HCEC 1CT (cell line): ENCODE measurements at regions not wholly inside any gene's neighbourhood (a gene's known extent, or its start where the extent isn't known, plus 50 kb on each side); places are given as distances from the start of the nearest gene placed in this dataset.
"Not testable (repeated sequence)": the region's sequence is repeated elsewhere in the genome, so short reads cannot be mapped to it uniquely, and the experiment has no call there.

ENCODE experiments used
- DNase-seq: peaks from one replicate; pipeline ENCODE4 v3.0.0-alpha.2; 2017

DNA sequence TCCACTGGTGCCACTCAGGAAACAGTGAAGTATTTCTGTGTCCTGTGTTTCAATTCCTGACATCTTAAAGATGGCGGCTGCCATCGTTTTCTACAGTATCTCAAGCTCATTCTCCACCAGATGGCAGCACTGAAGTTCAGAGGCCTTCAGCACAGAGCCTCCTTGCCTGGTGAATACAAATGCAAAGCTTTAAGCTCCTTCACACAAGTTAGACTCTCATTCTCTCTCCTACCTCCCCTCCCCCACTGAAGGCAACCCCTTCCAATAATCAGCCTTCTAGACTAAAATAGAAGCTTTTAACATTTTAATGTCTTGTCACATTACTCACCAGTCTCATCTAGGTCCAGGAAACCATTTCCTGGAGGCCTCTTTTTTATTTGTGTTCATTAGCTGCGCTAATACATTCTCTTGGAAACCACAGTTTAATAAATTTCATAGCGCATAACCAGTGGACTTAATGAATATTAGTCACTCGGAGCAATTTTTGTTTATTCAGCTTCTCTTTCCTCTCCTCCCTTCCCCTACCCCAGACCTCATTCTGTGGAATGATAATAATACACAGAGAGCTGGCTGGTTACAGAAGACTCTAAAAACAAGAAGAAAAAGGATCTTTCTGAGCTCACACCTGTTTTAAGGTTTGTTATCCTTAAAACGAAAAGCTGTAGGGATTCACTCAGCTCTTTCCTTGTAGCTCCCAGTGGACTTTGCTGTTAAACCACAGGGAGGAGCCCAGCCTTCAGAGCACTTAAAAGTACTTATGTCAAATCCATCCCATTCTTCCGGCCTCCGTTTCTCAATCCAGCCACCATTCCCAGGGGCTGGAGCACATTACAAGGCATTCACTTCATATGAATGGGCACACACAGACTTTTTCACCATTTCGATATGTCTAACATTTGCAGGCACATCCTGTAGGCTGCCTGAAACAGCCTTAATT, 384.9 kb downstream of the HLX start:
- peak; percentile 78 for DNase-seq

DNA sequence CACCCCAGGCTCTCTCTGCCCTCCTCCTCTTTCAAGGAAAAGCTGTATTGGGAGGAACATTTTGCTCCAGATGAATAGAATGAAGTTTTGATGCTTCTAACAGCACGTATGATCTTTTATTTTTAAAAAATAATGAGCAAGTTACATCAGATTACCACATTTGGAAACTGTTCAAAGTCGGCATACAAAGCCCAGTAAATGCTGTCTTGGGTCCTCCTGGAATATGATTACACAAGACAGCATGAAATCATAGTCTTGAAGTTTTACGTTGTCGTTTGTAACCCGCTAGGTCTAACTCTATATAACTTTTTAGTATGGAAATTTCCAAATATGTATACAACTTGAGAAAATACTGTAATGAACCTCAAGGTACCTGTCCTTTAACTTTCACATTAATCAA, 385.6 kb downstream of the HLX start:
- DNase-seq: no peak

DNA sequence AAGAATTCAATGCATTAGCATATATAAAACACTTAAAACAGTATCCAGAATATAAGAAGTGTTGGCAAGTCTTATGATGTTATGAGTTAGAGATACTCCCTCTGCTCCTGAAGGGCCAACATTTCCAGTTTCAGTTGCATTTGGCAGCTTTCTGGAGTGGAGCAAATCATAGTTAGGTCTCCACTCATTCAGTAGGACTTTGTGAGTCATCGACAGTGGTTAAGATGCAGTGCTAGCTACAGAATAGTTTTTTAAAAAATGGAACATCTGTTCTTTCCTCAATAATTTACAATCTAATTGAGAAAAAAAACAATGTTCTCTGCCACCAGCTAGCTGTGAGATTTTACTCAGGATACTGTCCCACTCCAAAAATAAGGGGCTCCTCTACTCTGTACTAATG, 389.1 kb downstream of the HLX start:
- peak; percentile 86 for DNase-seq

GRCh38 chr1:221271701-221272100, 392.5 kb downstream of the HLX start:
- no peak for DNase-seq

- DNase-seq: no peak
Observed at GRCh38 chr1:221272940-221273339, 393.7 kb downstream of the HLX start.

DNA sequence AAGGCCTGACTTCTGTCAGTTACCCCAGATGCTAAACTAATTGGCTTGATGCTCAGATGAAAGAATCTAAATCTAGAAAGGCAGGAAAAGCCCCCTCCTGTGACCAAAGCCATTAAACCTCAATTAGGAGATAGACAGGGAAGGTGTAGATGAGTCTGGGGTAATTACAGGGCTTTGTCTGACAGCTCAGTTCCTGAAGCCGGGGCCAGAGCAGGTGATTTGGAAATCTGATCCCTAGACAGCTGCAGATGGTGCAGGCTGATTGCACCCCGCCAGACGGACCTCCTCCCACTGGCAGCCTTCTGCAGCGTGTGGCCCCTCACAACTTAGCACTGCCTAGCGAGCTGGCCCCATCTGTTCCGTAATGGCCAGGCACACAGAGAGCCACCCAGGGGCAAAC, 395.1 kb downstream of the HLX start:
- no peak for DNase-seq

DNA sequence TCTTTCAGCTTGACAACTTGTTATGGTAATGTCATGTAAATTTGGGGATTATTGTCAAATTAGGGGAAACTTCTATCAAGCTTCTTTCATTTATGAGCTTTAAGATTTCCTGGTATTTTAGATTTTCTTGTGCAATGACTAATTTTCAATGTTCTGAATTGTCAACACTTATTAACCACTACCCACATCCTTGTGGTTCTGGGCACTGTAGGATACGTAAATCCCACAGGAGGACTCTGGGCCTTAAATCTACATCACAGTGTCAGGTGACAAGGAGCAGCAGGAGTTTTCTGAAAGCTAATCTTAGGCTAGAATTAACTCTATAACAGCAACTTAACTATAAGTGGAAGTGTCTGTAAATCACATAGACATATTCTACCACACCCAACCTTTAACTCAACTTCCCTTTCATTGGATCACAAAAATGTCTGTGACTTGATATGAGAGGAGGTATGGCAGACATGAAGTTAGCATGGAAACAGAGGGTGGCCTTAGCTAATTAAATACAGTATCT, 397.7 kb downstream of the HLX start:
- DNase-seq: no peak

DNA sequence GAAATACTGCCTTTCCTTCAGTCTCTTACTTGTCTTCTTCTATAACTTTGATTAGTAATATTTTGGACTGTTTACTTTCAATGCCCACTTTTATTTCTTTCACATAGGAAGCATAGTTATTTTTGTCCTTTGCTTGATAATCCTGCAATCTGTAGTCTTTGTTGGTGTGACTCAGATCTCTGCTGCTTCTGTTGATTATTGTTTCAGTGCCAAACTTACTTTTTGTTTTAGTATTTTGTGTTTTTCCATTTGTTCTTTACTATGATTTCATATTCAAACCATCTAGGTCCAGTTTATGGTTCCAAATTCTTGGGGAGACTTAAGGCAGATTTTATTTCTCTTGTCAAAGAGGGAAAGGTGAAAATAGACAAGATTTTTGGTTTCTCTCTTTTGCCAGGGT, 399.9 kb downstream of the HLX start:
- peak; percentile 22 for DNase-seq

DNA sequence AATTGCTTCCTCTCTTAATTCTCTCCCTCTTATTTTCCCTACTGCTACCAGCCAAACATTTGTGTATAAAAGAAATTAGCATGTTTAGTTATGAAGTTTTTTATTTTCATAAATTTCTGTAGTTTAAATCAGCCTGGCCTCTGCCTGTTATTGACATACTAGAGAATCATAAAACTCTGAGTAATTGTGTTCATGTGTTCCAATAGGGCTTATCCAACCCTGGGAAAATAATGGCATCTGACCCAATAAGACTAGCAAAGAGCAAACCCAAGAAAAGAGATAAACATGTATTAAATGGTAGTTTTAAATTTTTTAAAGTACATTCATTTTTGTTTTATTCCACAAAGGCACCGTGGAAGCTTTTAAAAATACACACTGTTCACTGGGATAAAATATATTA, 404.3 kb downstream of the HLX start:
- DNase-seq: no peak

DNA sequence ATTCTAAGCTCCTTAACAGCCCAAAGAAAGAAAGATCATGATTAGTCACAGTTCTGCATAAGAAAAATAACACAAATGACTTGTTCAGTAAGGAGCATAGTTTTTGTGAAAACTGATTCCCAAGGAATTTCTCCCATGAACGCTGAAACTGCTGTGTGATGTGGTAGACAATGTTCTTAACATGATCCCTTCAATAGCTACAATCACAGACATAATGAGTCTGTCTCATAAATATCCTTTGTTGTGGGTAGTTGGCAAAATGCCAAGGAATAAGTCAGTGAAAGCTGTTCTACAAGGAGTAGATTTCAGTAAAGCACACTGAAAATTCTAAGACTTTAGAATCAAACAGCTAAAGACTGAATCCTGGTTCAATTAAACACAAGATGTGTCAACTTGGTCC, 404.8 kb downstream of the HLX start:
- peak; percentile 59 for DNase-seq

GRCh38 chr1:221284991-221285390, 405.7 kb downstream of the HLX start:
- DNase-seq: not testable (repeated sequence)

DNA sequence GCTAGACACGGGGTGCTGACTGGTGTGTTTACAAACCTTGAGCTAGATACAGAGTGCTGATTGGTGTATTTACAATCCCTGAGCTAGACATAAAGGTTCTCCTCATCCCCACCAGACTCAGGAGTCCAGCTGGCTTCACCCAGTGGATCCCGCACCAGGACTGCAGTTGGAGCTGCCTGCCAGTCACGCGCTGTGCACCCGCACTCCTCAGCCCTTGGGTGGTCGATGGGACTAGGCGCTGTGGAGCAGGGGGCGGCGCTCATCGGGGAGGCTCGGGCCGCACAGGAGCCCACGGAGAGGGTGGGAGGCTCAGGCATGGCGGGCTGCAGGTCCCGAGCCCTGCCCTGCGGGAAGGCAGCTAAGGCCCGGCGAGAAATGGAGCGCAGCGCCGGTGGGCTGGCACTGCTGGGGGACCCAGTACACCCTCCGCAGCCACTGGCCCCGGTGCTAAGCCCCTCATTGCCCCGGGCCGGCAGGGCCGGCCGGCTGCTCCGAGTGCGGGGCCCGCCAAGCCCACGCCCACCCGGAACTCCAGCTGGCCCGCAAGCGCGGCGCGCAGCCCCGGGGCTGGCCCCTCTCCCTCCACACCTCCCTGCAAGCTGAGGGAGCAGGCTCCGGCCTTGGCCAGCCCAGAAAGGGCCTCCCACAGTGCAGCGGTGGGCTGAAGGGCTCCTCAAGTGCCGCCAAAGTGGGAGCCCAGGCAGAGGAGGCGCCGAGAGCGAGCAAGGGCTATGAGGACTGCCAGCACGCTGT, 406.4 kb downstream of the HLX start:
- DNase-seq: not testable (repeated sequence)

- no peak for DNase-seq
Observed at GRCh38 chr1:221286399-221286798, 407.2 kb downstream of the HLX start.

DNA sequence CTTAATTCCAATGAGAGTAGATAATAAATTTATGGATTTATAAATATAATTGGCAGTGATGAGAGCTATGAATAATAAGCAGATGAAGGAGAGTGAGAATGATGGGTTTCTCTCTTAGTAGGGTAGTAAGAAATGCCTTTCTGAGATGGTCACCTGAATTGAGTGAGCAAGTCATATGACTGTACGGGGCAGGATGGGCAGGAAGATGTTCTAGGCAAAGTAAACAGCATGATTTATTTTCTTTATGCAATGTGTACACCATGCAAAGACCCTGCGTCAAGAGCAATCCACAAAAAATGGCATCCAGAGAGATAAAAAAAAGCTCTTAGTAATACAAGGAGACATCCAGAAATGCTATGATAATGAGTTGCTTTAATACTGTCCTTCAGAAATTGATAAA, 409.9 kb downstream of the HLX start:
- no peak for DNase-seq

- no peak for DNase-seq
Observed at GRCh38 chr1:221290669-221291068, 411.4 kb downstream of the HLX start.

DNA sequence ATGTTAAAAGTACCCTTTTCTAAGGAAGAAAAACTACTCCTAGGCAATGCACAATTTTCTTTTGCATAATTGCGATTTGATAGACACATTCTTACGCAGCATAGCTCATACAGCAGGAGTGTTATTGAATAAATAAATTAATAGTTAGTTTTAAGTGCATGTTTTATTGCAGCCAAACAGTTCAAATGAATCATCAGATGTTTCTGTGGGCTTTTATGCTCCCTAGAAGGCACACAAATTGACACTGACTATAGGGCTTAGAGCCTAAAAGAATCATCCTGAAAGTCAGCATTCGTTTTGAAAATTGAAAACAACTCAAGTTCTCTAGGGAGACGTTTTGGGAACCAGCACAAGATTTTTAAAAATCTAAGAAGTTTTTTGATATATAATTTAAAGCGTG, 411.9 kb downstream of the HLX start:
- no peak for DNase-seq

- DNase-seq: no peak
Observed at GRCh38 chr1:221292652-221293051, 413.4 kb downstream of the HLX start.

DNA sequence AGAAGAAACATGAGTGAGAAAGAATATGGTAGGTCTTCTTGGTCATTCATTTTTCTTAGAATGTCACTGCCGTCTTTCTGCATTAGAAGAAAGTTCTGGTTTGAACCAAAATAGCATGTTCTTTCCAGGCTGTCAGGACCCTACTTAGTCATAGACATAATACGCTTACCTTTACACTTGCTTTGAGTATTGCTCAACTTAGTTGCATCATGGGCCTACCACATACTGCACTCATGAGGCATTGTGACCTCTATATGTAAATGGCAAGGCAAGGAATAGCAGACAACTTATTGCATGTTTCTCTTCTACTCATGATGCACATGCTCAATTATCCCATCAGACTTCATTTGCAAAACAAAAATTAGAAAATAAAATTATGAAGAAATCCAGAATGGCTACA, 415.0 kb downstream of the HLX start:
- peak; percentile 81 for DNase-seq

GRCh38 chr1:221302357-221302756, 423.1 kb downstream of the HLX start:
- no peak for DNase-seq

DNA sequence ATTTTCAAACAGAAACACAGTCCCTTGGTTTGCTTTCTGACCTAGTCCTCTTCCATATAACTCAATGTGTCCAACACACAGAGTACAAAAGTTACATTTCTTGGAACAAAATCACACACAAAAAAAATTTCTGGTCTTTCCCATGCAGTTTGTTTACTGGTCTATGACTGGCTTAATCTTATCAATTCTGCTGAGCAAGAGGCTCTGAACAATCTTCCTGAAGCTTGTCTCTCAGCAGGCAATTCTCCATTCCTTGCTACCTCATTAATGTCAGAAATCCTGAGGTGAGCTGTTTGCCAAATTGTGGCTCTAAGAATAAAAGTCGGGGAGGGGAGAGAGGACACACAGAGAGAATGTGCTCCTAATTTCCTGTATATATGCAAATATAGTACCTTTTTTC, 423.6 kb downstream of the HLX start:
- DNase-seq: no peak

DNA sequence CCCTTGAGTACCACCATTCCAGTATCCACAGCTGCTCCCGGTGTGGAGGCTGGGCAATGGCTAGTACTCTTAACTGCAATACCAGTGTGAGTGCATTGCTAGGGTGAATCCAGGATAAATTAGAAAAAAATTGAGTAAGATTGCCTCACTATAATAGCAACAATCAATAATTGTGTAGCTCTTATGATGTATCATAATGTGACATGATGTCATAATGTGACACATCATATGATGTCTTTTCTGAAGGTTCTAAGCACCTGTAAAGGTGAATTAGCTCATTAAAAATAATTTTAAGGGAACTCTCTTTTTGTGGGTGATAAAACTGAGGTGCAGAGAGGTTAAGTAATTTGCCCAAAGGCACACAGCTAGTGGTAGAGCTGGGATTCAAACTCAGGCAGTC, 424.4 kb downstream of the HLX start:
- no peak for DNase-seq

DNA sequence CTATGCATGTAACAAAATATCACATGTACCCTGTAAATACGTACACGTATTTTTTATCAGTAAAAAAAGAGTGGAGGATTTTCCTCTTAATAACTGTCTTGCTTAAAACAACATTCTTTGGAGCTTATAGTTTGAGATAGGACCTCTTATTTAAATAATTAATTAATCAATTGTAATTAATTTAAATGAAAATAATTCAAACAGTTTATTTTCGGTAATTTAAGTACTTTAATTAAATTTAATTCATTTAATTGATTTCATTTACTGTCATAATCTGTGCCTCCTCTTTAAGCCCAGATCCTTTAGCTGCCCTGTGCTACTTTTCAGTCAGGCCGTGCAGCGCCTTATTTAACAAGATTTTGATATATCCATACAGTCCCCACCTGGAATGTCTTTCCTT, 427.0 kb downstream of the HLX start:
- DNase-seq: no peak

- no peak for DNase-seq
Observed at GRCh38 chr1:221308534-221309511, 429.6 kb downstream of the HLX start.
